HEK293 (cell line): ENCODE measurements at regions not wholly inside any gene's neighbourhood (a gene's known extent, or its start where the extent isn't known, plus 50 kb on each side); places are given as distances from the start of the nearest gene placed in this dataset.

Source experiments
- CTCF ChIP-seq: fragments of 450-650 bp; formaldehyde crosslinking; IDR thresholded peaks from 2 replicates; pipeline ENCODE4 v1.5.1; 2016; ENCODE audit warnings: missing biosample characterization, missing genetic modification characterization
- REPIN1 ChIP-seq: fragments of 450-650 bp; formaldehyde crosslinking; IDR thresholded peaks from 2 replicates; pipeline ENCODE4 v1.5.1; 2017; ENCODE audit warnings: missing biosample characterization, missing genetic modification characterization, low read depth
- REST ChIP-seq: fragments of 450-650 bp; formaldehyde crosslinking; IDR thresholded peaks from 2 replicates; pipeline ENCODE4 v1.5.1; 2016; ENCODE audit warnings: missing biosample characterization, missing genetic modification characterization

- TF ChIP-seq REPIN1 (tag by site-specific recombination) (no peak), CTCF (tag by site-specific recombination) (no peak), REST (tag by site-specific recombination) (no peak)
Observed at GRCh38 chr20:51259455-51259854, 236.5 kb upstream of the KCNG1 start.
